ENCODE measurements at regions not wholly inside any gene's neighbourhood (a gene's known extent, or its start where the extent isn't known, plus 50 kb on each side); places are given as distances from the start of the nearest gene placed in this dataset.

- TF ChIP-seq CTCF (IDR thresholded peaks at IDR 0.05; ENCODE audit: insufficient read depth, low read length) (no peak), GABPA (IDR thresholded peaks at IDR 0.05; ENCODE audit: low read depth) (no peak)
Observed at GRCh38 chr9:101931756-101932155, 193.3 kb upstream of the GRIN3A start.
